HFF-Myc (cell line): ENCODE measurements at regions not wholly inside any gene's neighbourhood (a gene's known extent, or its start where the extent isn't known, plus 50 kb on each side); places are given as distances from the start of the nearest gene placed in this dataset.

Source experiments
- DNase-seq: peaks from one replicate; pipeline ENCODE4 v3.0.0-alpha.2; 2011; ENCODE audit warnings: low read depth; ENCODE audit errors: extremely low read depth
- H3K4me3 ChIP-seq: replicated peaks from 2 replicates; pipeline ENCODE4 v1.5.1; 2011; ENCODE audit warnings: low read depth, mild to moderate bottlenecking, control low read depth, low read length
- CTCF ChIP-seq: IDR thresholded peaks from 2 replicates; pipeline ENCODE4 v1.5.1; 2012; ENCODE audit warnings: mild to moderate bottlenecking, low read depth, low read length, control low read depth; ENCODE audit errors: missing control alignments

- TF ChIP-seq CTCF, result no peak
- no peak overlapping the region for H3K4me3 ChIP-seq
- no peak for DNase-seq
These were observed 872.9 kb upstream of the PCDH10 start for GRCh38 chr4:132276185-132276584.

GRCh38 chr4:132276989-132277388, 872.1 kb upstream of the PCDH10 start:
- DNase-seq, result no peak
- H3K4me3 ChIP-seq, result no peak overlapping the region
- no peak for TF ChIP-seq CTCF

GRCh38 chr4:132281733-132282132, 867.4 kb upstream of the PCDH10 start:
- H3K4me3 ChIP-seq, result no peak overlapping the region
- TF ChIP-seq CTCF, result no peak
- DNase-seq, result no peak

DNA sequence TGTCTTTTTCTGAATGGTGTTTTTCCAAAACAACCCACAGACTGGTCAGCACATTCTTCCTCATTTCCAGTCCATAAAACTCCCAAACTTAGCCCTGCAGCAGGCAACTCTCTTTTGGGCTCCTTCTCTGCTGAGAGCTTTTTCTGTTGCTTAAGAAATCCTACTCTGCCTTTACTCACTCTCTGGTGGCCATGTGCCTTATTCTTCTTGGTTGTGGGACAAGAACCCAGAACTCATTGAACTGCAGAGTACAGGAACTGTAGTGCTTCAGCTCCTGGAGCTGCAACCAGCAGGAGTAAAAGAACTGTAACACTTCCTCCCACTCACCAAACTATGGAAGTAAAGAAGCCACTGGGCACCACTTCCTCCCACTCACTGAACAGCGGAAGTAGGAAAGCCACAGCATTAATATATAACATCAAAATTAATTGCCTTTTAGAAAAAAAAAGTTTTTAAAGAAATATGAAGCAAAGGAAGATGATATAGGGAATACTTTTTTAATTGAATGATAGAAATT, 864.1 kb upstream of the PCDH10 start:
- no peak overlapping the region for H3K4me3 ChIP-seq
- DNase-seq, result no peak
- TF ChIP-seq CTCF, result no peak

GRCh38 chr4:132297346-132297745, 851.7 kb upstream of the PCDH10 start:
- H3K4me3 ChIP-seq, result no peak overlapping the region
- DNase-seq, result no peak
- TF ChIP-seq CTCF, result no peak

- no peak for DNase-seq
- no peak for TF ChIP-seq CTCF
- H3K4me3 ChIP-seq, result no peak overlapping the region
These were observed 849.3 kb upstream of the PCDH10 start for GRCh38 chr4:132299841-132300240.

DNA sequence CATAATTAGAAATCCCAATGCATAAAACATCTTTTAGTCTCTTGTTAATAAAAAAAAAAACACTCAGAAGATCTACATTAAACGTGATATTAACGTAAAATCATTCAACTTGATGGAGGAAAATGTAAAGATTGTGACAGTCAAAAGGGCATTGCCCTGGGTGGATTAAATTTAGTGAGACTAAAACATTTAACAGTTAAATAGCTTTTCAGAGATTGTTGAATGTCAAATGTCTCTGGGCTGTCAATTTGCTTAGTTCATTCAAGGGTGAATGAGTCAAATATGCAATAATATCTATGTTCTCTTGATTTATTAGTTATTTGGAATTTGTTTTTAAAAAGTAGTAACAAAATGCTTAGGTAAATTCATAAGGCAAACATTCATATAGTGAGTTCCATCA, 836.6 kb upstream of the PCDH10 start:
- H3K4me3 ChIP-seq, result no peak overlapping the region
- DNase-seq, result no peak
- no peak for TF ChIP-seq CTCF
